Suppressor macrophage (primary cell): ENCODE measurements at regions not wholly inside any gene's neighbourhood (a gene's known extent, or its start where the extent isn't known, plus 50 kb on each side); places are given as distances from the start of the nearest gene placed in this dataset.
A peak's percentile ranks its signal among the peaks of the same experiment; 100 is the strongest.

Experiments used
- DNase-seq, 4 experiments: peaks; one replicate each; pipeline ENCODE4 v3.0.0-alpha.2; 2020 to 2022

GRCh38 chr10:21199501-21199900 lies 302.4 kb upstream of the NEBL start:
- DNase-seq, result no peak

- no peak for DNase-seq
Measured at GRCh38 chr10:21197838-21198237, 300.7 kb upstream of the NEBL start.

GRCh38 chr10:21196822-21197395 lies 299.8 kb upstream of the NEBL start:
- no peak for DNase-seq

- no peak for DNase-seq
Measured at GRCh38 chr10:21195252-21195651, 298.1 kb upstream of the NEBL start.

- DNase-seq, result peak in 2 of 4 experiments; percentile 15 to 23
Measured at GRCh38 chr10:21194510-21194993, 297.4 kb upstream of the NEBL start.

DNA sequence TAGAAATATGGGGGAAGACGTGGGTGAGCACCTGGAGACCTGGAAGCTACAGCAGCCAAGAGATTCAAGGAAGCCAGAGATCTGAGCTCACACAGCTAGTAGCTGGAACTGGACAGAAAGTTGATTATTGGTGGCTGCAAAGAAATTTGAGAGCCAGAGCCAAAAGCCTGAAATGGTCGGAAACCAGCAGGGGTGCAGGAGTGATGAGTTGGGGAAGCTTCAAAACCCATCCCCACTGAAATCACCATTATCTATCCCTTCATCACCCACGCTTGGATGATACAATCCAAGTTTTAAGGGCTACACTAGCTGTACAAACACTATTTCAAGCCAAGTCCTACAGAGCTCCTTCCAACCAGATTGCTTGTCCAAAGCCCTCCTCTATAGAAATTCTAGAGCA lies 296.1 kb upstream of the NEBL start:
- no peak for DNase-seq

- DNase-seq, result no peak
Measured at GRCh38 chr10:21191512-21191911, 294.4 kb upstream of the NEBL start.

- no peak for DNase-seq
Measured at GRCh38 chr10:21184984-21185383, 287.9 kb upstream of the NEBL start.

GRCh38 chr10:21184216-21184615 lies 287.1 kb upstream of the NEBL start:
- DNase-seq, result no peak

GRCh38 chr10:21183025-21183424 lies 285.9 kb upstream of the NEBL start:
- DNase-seq, result no peak

DNA sequence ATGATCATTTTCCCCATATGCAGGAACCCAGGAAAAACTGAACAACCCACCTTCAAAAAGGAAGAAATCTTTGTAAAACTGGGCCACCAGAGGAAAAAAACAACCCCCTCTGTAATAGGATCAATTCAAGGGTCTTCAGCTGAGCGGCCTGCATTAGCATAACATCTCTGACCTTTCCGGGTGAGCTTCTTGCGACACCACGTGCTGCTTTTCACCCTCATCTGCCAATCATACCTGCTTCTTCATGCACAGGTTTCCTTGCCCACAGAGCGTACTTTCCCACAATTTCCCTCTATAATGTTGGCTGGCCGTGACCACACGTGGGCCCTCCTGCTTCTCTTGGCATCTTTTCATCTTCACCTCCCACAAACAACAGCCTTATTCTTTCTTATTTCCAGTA lies 284.3 kb upstream of the NEBL start:
- no peak for DNase-seq

DNA sequence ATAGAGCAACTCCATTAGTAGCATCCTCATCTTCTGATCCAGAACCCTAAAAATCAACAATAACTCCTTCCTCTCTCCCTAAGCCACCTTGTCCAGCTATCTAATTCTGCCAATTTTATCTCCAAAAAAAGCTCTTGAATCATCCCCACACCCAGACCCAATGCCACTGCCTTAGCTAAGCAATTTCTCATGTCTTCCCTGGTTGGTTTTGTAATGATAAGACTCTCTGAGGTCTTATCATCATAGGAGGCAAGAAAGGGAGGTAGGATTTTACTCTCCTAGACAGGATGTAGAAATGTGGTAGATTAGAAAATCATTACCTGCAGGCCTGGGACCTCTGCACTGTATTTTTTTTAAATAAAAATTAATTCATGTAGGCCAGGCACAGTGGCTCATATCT lies 283.5 kb upstream of the NEBL start:
- DNase-seq, result no peak

DNA sequence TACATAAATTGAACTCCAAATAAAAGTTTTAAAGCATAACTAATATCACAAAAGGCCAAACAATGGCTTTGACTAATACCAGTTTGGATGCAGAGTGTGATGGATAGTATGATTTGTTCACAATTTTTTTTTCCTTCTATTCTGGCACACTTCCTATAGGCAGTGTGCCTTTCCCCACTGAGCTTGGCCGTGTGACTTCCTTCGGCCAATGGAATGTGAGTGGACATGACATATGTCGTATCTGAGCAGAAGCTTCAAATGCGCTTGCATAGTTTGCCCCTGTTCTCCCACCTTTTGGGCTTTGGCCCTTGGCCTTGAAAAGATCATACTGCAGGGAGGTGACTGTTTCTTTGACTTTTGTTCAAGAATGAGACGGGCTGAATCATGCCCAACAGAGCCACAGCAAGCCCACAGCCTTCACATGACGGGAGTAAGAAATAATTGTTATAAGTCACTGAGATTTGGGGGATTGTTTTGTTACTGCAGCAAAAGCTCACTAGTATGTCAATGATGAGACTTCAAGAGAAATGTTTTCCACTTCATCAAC lies 279.9 kb upstream of the NEBL start:
- no peak for DNase-seq

DNA sequence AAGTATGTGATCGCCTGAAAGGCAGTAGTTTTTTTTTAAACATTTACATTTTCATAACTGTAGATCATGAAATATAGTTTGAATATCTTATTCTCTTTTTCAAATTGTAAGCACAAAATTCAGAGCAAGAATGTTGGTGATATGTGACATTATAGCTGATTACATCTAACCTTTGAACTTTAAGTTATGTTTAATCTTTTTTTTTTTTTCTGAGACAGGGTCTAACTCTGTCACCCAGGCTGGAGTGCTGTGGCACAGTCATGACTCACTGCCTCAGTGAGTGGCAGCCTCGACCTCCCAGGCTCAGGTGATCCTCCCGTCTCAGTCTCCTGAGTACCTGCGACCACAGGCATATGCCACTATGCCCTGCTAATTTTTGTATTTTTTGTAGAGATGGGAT lies 278.7 kb upstream of the NEBL start:
- no peak for DNase-seq

DNA sequence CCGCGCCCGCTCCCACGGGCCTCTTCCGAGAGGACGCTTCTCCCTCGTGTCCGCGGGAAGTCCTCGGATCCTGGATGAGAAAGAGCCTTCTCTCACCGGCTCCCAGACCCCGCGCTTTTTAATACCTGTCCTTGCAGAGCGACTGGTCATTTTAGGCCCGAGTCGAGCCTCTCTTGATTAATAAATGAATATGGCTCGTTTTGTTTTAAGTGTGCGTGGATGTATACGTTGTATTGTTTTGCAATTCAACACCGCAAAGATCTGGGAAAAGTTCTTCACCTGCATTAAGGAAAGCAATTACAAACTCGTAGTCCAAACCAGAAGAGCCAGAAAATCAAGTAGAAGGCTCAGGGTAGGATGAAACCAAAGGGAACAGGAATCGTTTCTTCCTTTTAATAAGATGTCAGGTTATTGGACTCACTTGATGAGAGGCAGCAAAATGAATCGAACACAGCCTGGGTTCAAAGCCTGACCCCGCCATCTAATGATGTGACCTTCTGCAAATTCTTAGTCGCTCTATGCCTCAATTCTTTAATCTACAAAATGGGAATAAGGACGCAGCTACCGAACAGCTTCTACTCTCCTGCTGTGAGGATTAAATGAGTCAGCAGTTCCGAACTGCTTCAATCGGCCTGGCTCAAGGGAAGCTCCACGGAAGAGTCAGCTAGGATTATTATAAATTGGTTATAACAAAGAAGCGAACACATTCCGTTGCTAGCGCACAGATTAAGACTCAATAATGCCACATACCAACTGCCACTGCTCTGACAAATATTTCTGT lies 277.8 kb upstream of the NEBL start:
- DNase-seq, result no peak

- no peak for DNase-seq
Measured at GRCh38 chr10:21173802-21174714, 276.9 kb upstream of the NEBL start.

GRCh38 chr10:21172930-21173801 lies 276.1 kb upstream of the NEBL start:
- DNase-seq, result no peak

DNA sequence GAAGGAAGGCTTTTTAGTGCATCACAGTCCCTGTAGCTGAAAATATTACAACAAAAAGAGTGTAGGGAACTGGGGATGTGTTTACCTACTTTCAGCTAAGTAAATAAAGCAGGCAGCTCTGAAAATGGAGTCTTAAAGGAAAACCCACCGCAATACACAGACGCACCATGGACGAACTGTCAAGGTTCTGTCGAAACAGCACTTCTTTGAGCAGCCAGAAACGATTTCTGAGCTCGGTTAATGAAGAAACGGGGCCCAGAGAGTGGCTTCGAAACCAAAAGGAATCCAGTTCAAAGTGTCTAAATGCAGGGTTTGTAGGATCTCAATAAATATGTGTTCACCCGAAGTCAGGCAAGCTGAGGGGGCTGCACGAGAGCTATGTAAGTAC lies 275.4 kb upstream of the NEBL start:
- DNase-seq, result no peak

DNA sequence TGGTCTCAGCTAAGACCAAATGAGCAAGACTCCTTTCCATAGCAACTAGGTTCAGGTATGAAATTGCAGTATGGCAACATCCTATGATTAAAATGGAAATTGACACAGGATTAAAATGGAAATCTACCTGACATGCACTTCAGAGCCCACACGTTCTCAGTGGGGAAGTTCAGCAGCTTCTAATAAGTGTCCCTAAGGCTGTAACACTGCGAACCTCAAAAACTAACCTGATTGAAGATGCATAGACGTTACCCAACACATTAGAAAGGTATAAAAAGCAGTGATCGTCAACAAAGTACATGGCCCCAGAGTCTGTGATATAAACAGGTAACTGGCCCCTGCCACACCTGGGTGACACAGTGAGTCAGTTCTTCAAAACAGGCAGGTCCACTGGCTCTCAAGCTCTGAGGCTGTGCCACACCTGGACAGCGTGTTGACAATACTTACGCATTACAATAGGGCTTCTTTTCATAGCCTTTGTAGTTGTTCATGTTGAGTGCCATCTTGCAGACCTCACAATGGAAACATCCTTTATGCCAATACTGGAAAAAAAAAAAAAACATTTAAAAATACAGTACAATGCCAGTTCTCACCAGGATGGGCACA lies 274.9 kb upstream of the NEBL start:
- no peak for DNase-seq

- no peak for DNase-seq
Measured at GRCh38 chr10:21171197-21171935, 274.3 kb upstream of the NEBL start.

DNA sequence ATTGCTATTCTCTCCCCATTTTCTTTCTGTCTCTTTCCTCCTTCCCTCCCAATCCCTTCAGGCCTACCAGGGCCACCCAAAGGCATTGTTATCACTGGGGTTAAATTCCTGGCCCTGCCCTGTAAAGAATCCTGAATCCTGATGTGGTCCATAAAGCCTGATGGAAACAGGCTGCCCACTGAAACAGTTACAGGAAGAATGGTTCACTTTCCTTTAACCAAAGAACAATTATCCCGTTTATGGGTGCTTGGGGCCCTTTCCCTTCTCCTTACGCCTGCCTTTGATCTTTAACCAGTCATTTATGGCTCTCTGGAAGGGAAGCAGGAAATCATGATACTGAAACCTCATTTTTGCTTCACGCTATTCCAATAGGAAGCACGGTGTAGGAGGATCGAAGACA lies 273.1 kb upstream of the NEBL start:
- DNase-seq, result no peak
